ENCODE measurements at regions not wholly inside any gene's neighbourhood (a gene's known extent, or its start where the extent isn't known, plus 50 kb on each side); places are given as distances from the start of the nearest gene placed in this dataset.

GRCh38 chr7:156156734-156157408, 344.6 kb upstream of the SHH start:
- TF ChIP-seq CTCF (IDR thresholded peaks at IDR 0.05 in 8 of 11, conservative IDR thresholded peaks at IDR 0.05 in 3 of 11): no peak
- TF ChIP-seq POLR2A (IDR thresholded peaks at IDR 0.05): no peak
- TF ChIP-seq POLR2AphosphoS5 (IDR thresholded peaks at IDR 0.05): no peak
